ENCODE measurements at regions not wholly inside any gene's neighbourhood (a gene's known extent, or its start where the extent isn't known, plus 50 kb on each side); places are given as distances from the start of the nearest gene placed in this dataset.
A peak's percentile ranks its signal among the peaks of the same experiment; 100 is the strongest.

- Mint-ChIP-seq H3K9me3 (ENCODE audit: insufficient read depth) (no peaks in the 10 kb centered on the region), H3K4me3 (no peak overlapping the region), H3K27ac (no peak overlapping the region), H3K4me1 (ENCODE audit: low read depth) (no peaks in the 10 kb centered on the region), H3K27me3 (ENCODE audit: low read depth) (no peaks in the 10 kb centered on the region), H3K36me3 (ENCODE audit: low read depth) (no peaks in the 10 kb centered on the region)
- POLR2A ChIA-PET, result no interaction called here
- ATAC-seq (no peak), DNase-seq (peak; percentile 14)
- CTCF ChIA-PET, result interaction anchor here (1.6 kb wide), 1 partner anchor 8 kb away, joined by 5 read pairs; no protein-coding TSS in a partner anchor
These were observed 83.8 kb upstream of the WASF3 start for GRCh38 chr13:26473571-26474230.

GRCh38 chr13:26474286-26474685, 83.2 kb upstream of the WASF3 start:
- H3K4me1 Mint-ChIP-seq (ENCODE audit: low read depth), result no peaks in the 10 kb centered on the region
- H3K27me3 Mint-ChIP-seq (ENCODE audit: low read depth), result no peaks in the 10 kb centered on the region
- DNase-seq, result peak; percentile 8
- H3K27ac Mint-ChIP-seq, result no peak overlapping the region
- no peaks in the 10 kb centered on the region for H3K9me3 Mint-ChIP-seq (ENCODE audit: insufficient read depth)
- ATAC-seq, result no peak
- H3K36me3 Mint-ChIP-seq (ENCODE audit: low read depth), result no peaks in the 10 kb centered on the region
- H3K4me3 Mint-ChIP-seq, result no peak overlapping the region
- ChIA-PET CTCF (interaction anchor here (0.7 to 1.6 kb wide), 2 partner anchors 8 to 29 kb away, joined by 3 to 5 read pairs; no protein-coding TSS in a partner anchor), POLR2A (no interaction called here)

- H3K27me3 Mint-ChIP-seq (ENCODE audit: low read depth), result no peaks in the 10 kb centered on the region
- POLR2A ChIA-PET, result no interaction called here
- H3K27ac Mint-ChIP-seq, result no peak overlapping the region
- H3K4me3 Mint-ChIP-seq, result no peak overlapping the region
- no peaks in the 10 kb centered on the region for H3K4me1 Mint-ChIP-seq (ENCODE audit: low read depth)
- no peaks in the 10 kb centered on the region for H3K9me3 Mint-ChIP-seq (ENCODE audit: insufficient read depth)
- no peaks in the 10 kb centered on the region for H3K36me3 Mint-ChIP-seq (ENCODE audit: low read depth)
- peak; percentile 4 for DNase-seq
- CTCF ChIA-PET, result interaction anchor here (0.7 kb wide), 2 partner anchors 20 to 28 kb away, joined by 3 read pairs; no protein-coding TSS in a partner anchor
- ATAC-seq, result no peak
These were observed 82.0 kb upstream of the WASF3 start for GRCh38 chr13:26475176-26476110.

- ChIA-PET POLR2A (no interaction called here), CTCF (no interaction called here)
- ATAC-seq, result no peak
- Mint-ChIP-seq H3K27me3 (ENCODE audit: low read depth) (no peaks in the 10 kb centered on the region), H3K4me3 (no peak overlapping the region), H3K27ac (no peak overlapping the region), H3K36me3 (ENCODE audit: low read depth) (no peaks in the 10 kb centered on the region), H3K9me3 (ENCODE audit: insufficient read depth) (no peaks in the 10 kb centered on the region), H3K4me1 (ENCODE audit: low read depth) (no peaks in the 10 kb centered on the region)
- no peak for DNase-seq
These were observed 81.2 kb upstream of the WASF3 start for GRCh38 chr13:26476111-26476781.

- no peaks in the 10 kb centered on the region for H3K27me3 Mint-ChIP-seq (ENCODE audit: low read depth)
- ATAC-seq (no peak), DNase-seq (no peak)
- H3K36me3 Mint-ChIP-seq (ENCODE audit: low read depth), result no peaks in the 10 kb centered on the region
- H3K27ac Mint-ChIP-seq, result no peak overlapping the region
- H3K4me1 Mint-ChIP-seq (ENCODE audit: low read depth), result no peaks in the 10 kb centered on the region
- no peaks in the 10 kb centered on the region for H3K9me3 Mint-ChIP-seq (ENCODE audit: insufficient read depth)
- H3K4me3 Mint-ChIP-seq, result no peak overlapping the region
- ChIA-PET CTCF (no interaction called here), POLR2A (no interaction called here)
These were observed 80.7 kb upstream of the WASF3 start for GRCh38 chr13:26476782-26477142.

GRCh38 chr13:26477681-26478080, 79.8 kb upstream of the WASF3 start:
- ChIA-PET CTCF (no interaction called here), POLR2A (no interaction called here)
- no peaks in the 10 kb centered on the region for H3K9me3 Mint-ChIP-seq (ENCODE audit: insufficient read depth)
- no peak for ATAC-seq
- no peak overlapping the region for H3K4me3 Mint-ChIP-seq
- no peak overlapping the region for H3K27ac Mint-ChIP-seq
- H3K4me1 Mint-ChIP-seq (ENCODE audit: low read depth), result peaks cover 5% of the 10 kb centered on the region
- DNase-seq, result no peak
- H3K27me3 Mint-ChIP-seq (ENCODE audit: low read depth), result no peaks in the 10 kb centered on the region
- H3K36me3 Mint-ChIP-seq (ENCODE audit: low read depth), result no peaks in the 10 kb centered on the region

GRCh38 chr13:26480246-26480855, 77.1 kb upstream of the WASF3 start:
- no peaks in the 10 kb centered on the region for H3K36me3 Mint-ChIP-seq (ENCODE audit: low read depth)
- POLR2A ChIA-PET, result no interaction called here
- ATAC-seq, result no peak
- peaks cover 14% of the 10 kb centered on the region for H3K4me1 Mint-ChIP-seq (ENCODE audit: low read depth)
- no peak overlapping the region for H3K4me3 Mint-ChIP-seq
- DNase-seq, result no peak
- H3K27me3 Mint-ChIP-seq (ENCODE audit: low read depth), result no peaks in the 10 kb centered on the region
- no peaks in the 10 kb centered on the region for H3K9me3 Mint-ChIP-seq (ENCODE audit: insufficient read depth)
- CTCF ChIA-PET, result interaction anchor here (1.3 to 5.0 kb wide), 4 partner anchors 121 to 297 kb away, joined by 3 to 45 read pairs (median 4); no protein-coding TSS in a partner anchor
- H3K27ac Mint-ChIP-seq, result no peak overlapping the region

GRCh38 chr13:26482451-26483197, 74.9 kb upstream of the WASF3 start:
- ChIA-PET POLR2A (interaction anchor here (0.5 kb wide), 1 partner anchor 732 kb away, joined by 7 read pairs; no protein-coding TSS in a partner anchor), CTCF (interaction anchor here (0.6 to 5.0 kb wide), 10 partner anchors 9 to 374 kb away, joined by 3 to 45 read pairs (median 5); partner anchors contain the start of gene RNF6)
- H3K27ac Mint-ChIP-seq, result peak overlapping the region; percentile 49
- H3K9me3 Mint-ChIP-seq (ENCODE audit: insufficient read depth), result no peaks in the 10 kb centered on the region
- H3K36me3 Mint-ChIP-seq (ENCODE audit: low read depth), result no peaks in the 10 kb centered on the region
- ATAC-seq (peak; percentile 91), DNase-seq (peak; percentile 77)
- H3K27me3 Mint-ChIP-seq (ENCODE audit: low read depth), result no peaks in the 10 kb centered on the region
- H3K4me1 Mint-ChIP-seq (ENCODE audit: low read depth), result peaks cover 14% of the 10 kb centered on the region
- no peak overlapping the region for H3K4me3 Mint-ChIP-seq

- Mint-ChIP-seq H3K9me3 (ENCODE audit: insufficient read depth) (no peaks in the 10 kb centered on the region), H3K36me3 (ENCODE audit: low read depth) (no peaks in the 10 kb centered on the region), H3K4me3 (no peak overlapping the region), H3K27me3 (ENCODE audit: low read depth) (no peaks in the 10 kb centered on the region), H3K27ac (no peak overlapping the region), H3K4me1 (ENCODE audit: low read depth) (peaks cover 14% of the 10 kb centered on the region)
- ChIA-PET POLR2A (no interaction called here), CTCF (interaction anchor here (1.0 to 5.0 kb wide), 6 partner anchors 12 to 373 kb away, joined by 3 to 45 read pairs (median 14); no protein-coding TSS in a partner anchor)
- DNase-seq (no peak), ATAC-seq (no peak)
These were observed 73.9 kb upstream of the WASF3 start for GRCh38 chr13:26483546-26483945.

- Mint-ChIP-seq H3K27me3 (ENCODE audit: low read depth) (no peaks in the 10 kb centered on the region), H3K4me1 (ENCODE audit: low read depth) (peaks cover 14% of the 10 kb centered on the region), H3K4me3 (no peak overlapping the region), H3K36me3 (ENCODE audit: low read depth) (no peaks in the 10 kb centered on the region), H3K27ac (no peak overlapping the region), H3K9me3 (ENCODE audit: insufficient read depth) (no peaks in the 10 kb centered on the region)
- ChIA-PET CTCF (interaction anchor here (2.5 to 5.0 kb wide), 3 partner anchors 11 to 299 kb away, joined by 23 to 45 read pairs (median 32); no protein-coding TSS in a partner anchor), POLR2A (no interaction called here)
- no peak for ATAC-seq
- no peak for DNase-seq
These were observed 73.3 kb upstream of the WASF3 start for GRCh38 chr13:26484196-26484595.

GRCh38 chr13:26485288-26485687, 72.2 kb upstream of the WASF3 start:
- no peak for DNase-seq
- H3K36me3 Mint-ChIP-seq (ENCODE audit: low read depth), result no peaks in the 10 kb centered on the region
- H3K27me3 Mint-ChIP-seq (ENCODE audit: low read depth), result no peaks in the 10 kb centered on the region
- H3K27ac Mint-ChIP-seq, result no peak overlapping the region
- ChIA-PET POLR2A (no interaction called here), CTCF (interaction anchor here (0.6 kb wide), 1 partner anchor 301 kb away, joined by 3 read pairs; no protein-coding TSS in a partner anchor)
- no peak overlapping the region for H3K4me3 Mint-ChIP-seq
- peaks cover 14% of the 10 kb centered on the region for H3K4me1 Mint-ChIP-seq (ENCODE audit: low read depth)
- no peak for ATAC-seq
- no peaks in the 10 kb centered on the region for H3K9me3 Mint-ChIP-seq (ENCODE audit: insufficient read depth)

Measured in activated CD8-positive, alpha-beta T cell treated with anti-CD3 and anti-CD28 coated beads, Interleukin-2, amount 10 ng/mL, durations not matched to agents 7 days and 5 days (primary cell).